ENCODE measurements at regions not wholly inside any gene's neighbourhood (a gene's known extent, or its start where the extent isn't known, plus 50 kb on each side); places are given as distances from the start of the nearest gene placed in this dataset.

DNA sequence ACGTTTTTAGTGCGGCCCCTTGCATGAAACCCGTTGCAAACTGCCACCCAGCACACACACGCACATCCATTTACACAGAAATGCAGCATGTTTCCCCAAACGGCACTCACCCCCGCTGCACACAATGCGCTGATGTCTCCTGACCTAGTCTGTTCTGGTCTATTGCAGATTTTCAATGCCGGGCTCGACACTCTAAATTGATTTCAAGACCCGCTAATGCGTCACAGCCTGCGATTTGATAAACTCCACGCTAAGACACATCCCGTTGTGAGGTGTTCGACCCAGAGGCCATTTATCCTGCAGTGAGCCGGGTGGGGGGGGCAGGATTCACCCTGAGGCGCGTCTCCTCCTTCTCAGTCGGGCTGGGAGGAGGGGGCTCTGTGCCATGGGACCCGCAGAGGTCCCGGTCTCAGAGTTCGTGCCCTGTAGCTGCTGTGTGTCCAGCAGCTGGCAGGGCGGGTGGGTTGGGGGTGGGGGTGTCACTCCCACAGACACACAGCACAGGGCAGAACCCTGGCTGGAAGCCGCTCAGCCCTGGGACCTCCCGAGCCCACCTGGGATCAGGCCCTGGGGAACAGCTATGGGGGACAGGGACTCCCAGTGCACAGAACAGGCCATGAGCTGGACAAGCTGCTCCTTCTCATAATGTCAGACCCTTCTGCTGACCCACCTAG, 367.9 kb downstream of the PREX1 start:
- H3K79me2 ChIP-seq (ENCODE audit: insufficient read depth, low read length), result no peaks in the 10 kb centered on the region
- CTCF ChIA-PET (ENCODE audit: low intra/inter-chr PET ratio, low total read pairs), result no interaction called here
- H3K9ac ChIP-seq (ENCODE audit: insufficient read depth, low read depth, low read length), result no peak overlapping the region
- no TSS peak for BruUV-seq (replicated peaks)
- H3K4me1 ChIP-seq (ENCODE audit: insufficient read depth, low read length), result no peaks in the 10 kb centered on the region
- in situ Hi-C loops (cut with HindIII; ENCODE audit: extremely low pct_ligation_motif_present, low pct_unique_long_range_greater_than_20kb), result no loop called here
- 54% methylated on average over 16 of the region's 25 CpGs for WGBS (ENCODE audit: low lambda C conversion rate)
- H3K27me3 ChIP-seq (ENCODE audit: control insufficient read depth in 1 of 2, insufficient read depth in 2 of 2, low read length in 2 of 2), result peaks cover 11 to 70% of the 10 kb centered on the region in 2 experiments; a peak in 3 of 5 replicates
- FAIRE-seq (no peak), ATAC-seq (no peak), DNase-seq (ENCODE audit: low spot score) (no peak)
- no peak overlapping the region for H3K27ac ChIP-seq (ENCODE audit: extremely low read length, insufficient read depth, low read length)
- H3K4me3 ChIP-seq (replicated peaks in 1 of 3; ENCODE audit: insufficient read depth in 1 of 3, low read depth in 2 of 3, low read length in 3 of 3), result no peak overlapping the region
- H2AFZ ChIP-seq (ENCODE audit: low read length), result no peak overlapping the region
- POLR2A ChIA-PET, result no interaction called here
- TF ChIP-seq ZNF768 (CRISPR knock-in tag; IDR thresholded peaks at IDR 0.05) (no peak), HNRNPK (IDR thresholded peaks at IDR 0.05; ENCODE audit: low read depth, low read length, poor library complexity, severe bottlenecking) (no peak), ZNF549 (CRISPR knock-in tag; IDR thresholded peaks at IDR 0.05) (no peak), FOSL2 (CRISPR knock-in tag; IDR thresholded peaks at IDR 0.05) (no peak), REPIN1 (CRISPR knock-in tag; IDR thresholded peaks at IDR 0.05; ENCODE audit: borderline replicate concordance, low read depth) (no peak), ZFP41 (CRISPR knock-in tag; IDR thresholded peaks at IDR 0.05; ENCODE audit: borderline replicate concordance) (no peak)
- TF ChIP-seq, protein P1, sequence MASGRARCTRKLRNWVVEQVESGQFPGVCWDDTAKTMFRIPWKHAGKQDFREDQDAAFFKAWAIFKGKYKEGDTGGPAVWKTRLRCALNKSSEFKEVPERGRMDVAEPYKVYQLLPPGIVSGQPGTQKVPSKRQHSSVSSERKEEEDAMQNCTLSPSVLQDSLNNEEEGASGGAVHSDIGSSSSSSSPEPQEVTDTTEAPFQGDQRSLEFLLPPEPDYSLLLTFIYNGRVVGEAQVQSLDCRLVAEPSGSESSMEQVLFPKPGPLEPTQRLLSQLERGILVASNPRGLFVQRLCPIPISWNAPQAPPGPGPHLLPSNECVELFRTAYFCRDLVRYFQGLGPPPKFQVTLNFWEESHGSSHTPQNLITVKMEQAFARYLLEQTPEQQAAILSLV (CRISPR knock-in tag; IDR thresholded peaks at IDR 0.05; ENCODE audit: borderline replicate concordance), result no peak
- TF ChIP-seq, protein P2, sequence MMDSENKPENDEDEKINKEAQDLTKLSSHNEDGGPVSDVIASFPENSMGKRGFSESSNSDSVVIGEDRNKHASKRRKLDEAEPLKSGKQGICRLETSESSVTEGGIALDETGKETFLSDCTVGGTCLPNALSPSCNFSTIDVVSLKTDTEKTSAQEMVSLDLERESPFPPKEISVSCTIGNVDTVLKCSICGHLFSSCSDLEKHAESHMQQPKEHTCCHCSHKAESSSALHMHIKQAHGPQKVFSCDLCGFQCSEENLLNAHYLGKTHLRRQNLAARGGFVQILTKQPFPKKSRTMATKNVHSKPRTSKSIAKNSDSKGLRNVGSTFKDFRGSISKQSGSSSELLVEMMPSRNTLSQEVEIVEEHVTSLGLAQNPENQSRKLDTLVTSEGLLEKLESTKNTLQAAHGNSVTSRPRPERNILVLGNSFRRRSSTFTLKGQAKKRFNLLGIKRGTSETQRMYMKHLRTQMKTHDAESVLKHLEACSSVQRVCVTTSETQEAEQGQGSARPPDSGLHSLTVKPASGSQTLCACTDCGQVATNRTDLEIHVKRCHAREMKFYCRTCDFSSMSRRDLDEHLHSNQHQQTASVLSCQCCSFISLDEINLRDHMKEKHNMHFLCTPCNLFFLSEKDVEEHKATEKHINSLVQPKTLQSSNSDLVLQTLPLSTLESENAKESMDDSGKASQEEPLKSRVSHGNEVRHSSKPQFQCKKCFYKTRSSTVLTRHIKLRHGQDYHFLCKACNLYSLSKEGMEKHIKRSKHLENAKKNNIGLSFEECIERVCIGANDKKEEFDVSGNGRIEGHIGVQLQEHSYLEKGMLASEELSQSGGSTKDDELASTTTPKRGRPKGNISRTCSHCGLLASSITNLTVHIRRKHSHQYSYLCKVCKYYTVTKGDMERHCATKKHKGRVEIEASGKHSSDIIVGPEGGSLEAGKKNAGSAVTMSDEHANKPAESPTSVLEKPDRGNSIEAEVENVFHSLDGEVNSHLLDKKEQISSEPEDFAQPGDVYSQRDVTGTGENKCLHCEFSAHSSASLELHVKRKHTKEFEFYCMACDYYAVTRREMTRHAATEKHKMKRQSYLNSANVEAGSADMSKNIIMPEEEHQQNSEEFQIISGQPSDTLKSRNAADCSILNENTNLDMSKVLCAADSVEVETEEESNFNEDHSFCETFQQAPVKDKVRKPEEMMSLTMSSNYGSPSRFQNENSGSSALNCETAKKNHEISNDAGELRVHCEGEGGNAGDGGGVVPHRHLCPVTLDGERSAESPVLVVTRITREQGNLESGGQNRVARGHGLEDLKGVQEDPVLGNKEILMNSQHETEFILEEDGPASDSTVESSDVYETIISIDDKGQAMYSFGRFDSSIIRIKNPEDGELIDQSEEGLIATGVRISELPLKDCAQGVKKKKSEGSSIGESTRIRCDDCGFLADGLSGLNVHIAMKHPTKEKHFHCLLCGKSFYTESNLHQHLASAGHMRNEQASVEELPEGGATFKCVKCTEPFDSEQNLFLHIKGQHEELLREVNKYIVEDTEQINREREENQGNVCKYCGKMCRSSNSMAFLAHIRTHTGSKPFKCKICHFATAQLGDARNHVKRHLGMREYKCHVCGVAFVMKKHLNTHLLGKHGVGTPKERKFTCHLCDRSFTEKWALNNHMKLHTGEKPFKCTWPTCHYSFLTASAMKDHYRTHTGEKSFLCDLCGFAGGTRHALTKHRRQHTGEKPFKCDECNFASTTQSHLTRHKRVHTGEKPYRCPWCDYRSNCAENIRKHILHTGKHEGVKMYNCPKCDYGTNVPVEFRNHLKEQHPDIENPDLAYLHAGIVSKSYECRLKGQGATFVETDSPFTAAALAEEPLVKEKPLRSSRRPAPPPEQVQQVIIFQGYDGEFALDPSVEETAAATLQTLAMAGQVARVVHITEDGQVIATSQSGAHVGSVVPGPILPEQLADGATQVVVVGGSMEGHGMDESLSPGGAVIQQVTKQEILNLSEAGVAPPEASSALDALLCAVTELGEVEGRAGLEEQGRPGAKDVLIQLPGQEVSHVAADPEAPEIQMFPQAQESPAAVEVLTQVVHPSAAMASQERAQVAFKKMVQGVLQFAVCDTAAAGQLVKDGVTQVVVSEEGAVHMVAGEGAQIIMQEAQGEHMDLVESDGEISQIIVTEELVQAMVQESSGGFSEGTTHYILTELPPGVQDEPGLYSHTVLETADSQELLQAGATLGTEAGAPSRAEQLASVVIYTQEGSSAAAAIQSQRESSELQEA (CRISPR knock-in tag; IDR thresholded peaks at IDR 0.05; ENCODE audit: not compliant biosample characterization), result no peak
- TF ChIP-seq, protein P3, sequence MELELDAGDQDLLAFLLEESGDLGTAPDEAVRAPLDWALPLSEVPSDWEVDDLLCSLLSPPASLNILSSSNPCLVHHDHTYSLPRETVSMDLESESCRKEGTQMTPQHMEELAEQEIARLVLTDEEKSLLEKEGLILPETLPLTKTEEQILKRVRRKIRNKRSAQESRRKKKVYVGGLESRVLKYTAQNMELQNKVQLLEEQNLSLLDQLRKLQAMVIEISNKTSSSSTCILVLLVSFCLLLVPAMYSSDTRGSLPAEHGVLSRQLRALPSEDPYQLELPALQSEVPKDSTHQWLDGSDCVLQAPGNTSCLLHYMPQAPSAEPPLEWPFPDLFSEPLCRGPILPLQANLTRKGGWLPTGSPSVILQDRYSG (CRISPR knock-in tag; IDR thresholded peaks at IDR 0.05), result no peak
- no peak overlapping the region for H3K4me2 ChIP-seq (ENCODE audit: low read depth, low read length)
- intact Hi-C loops (cut with micrococcal nuclease; ENCODE audit: unreplicated experiment), result no loop called here
- H4K20me1 ChIP-seq (ENCODE audit: insufficient read depth, low read length), result no peaks in the 10 kb centered on the region
- no peaks in the 10 kb centered on the region for H3K9me3 ChIP-seq (ENCODE audit: low read length)
- H3K36me3 ChIP-seq (replicated peaks in 1 of 2; ENCODE audit: control insufficient read depth in 1 of 2, insufficient read depth in 2 of 2, low read length in 2 of 2), result no peaks in the 10 kb centered on the region
